GM12874 (cell line): ENCODE measurements at regions not wholly inside any gene's neighbourhood (a gene's known extent, or its start where the extent isn't known, plus 50 kb on each side); places are given as distances from the start of the nearest gene placed in this dataset.

Experiments used
- TF ChIP-seq, protein P1 (sequence below): IDR thresholded peaks from 2 replicates; pipeline ENCODE4 v1.5.1; 2011; ENCODE audit warnings: low read depth, mild to moderate bottlenecking, control low read depth, low read length, moderate library complexity; ENCODE audit not compliant: insufficient read depth

- TF ChIP-seq, protein P1, sequence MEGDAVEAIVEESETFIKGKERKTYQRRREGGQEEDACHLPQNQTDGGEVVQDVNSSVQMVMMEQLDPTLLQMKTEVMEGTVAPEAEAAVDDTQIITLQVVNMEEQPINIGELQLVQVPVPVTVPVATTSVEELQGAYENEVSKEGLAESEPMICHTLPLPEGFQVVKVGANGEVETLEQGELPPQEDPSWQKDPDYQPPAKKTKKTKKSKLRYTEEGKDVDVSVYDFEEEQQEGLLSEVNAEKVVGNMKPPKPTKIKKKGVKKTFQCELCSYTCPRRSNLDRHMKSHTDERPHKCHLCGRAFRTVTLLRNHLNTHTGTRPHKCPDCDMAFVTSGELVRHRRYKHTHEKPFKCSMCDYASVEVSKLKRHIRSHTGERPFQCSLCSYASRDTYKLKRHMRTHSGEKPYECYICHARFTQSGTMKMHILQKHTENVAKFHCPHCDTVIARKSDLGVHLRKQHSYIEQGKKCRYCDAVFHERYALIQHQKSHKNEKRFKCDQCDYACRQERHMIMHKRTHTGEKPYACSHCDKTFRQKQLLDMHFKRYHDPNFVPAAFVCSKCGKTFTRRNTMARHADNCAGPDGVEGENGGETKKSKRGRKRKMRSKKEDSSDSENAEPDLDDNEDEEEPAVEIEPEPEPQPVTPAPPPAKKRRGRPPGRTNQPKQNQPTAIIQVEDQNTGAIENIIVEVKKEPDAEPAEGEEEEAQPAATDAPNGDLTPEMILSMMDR: no peak
These were observed 585.4 kb downstream of the USP25 start for GRCh38 chr21:16315223-16315622.

- TF ChIP-seq, protein P1: no peak
These were observed 589.0 kb downstream of the USP25 start for GRCh38 chr21:16318651-16319300.

- TF ChIP-seq, protein P1: no peak
These were observed 590.3 kb downstream of the USP25 start for GRCh38 chr21:16320110-16320509.

DNA sequence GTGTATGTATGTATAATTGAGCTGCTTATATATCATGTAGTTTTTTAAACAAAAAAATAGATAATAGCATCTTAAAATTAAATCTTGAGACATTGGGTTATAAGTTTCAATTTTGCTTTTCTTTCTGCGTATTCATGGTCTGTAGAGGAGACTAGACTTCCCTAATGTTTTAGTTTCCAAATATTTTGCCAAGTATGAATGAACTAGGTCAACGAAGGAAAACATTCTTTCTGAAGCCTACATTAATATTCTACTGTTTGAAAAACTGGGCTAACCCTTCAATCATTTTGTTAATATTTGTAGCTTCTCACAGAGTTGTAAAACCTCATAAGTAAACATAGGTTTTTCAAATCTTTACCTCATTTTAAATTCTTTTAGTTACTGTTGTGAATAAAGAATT lies 592.7 kb downstream of the USP25 start:
- TF ChIP-seq, protein P1: no peak

- TF ChIP-seq, protein P1: no peak
These were observed 593.8 kb downstream of the USP25 start for GRCh38 chr21:16323596-16323995.

DNA sequence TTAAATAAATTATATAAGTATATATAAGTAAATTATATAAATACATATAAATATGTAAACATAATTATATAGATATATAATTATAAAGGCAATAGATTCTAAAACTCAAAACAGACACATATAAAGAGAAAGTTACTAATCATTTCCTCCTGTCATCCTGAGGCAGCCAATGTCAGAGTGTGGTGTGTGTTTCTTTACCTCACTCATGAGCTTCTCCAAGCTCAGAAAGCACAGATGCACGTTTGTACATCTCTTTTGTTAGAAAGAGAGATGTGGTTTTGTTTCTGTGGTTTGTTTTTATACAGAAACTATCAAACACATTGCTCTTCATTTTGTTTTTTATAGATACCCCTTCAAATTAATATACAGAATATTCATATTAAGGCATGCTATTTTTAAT lies 594.8 kb downstream of the USP25 start:
- TF ChIP-seq, protein P1: no peak

DNA sequence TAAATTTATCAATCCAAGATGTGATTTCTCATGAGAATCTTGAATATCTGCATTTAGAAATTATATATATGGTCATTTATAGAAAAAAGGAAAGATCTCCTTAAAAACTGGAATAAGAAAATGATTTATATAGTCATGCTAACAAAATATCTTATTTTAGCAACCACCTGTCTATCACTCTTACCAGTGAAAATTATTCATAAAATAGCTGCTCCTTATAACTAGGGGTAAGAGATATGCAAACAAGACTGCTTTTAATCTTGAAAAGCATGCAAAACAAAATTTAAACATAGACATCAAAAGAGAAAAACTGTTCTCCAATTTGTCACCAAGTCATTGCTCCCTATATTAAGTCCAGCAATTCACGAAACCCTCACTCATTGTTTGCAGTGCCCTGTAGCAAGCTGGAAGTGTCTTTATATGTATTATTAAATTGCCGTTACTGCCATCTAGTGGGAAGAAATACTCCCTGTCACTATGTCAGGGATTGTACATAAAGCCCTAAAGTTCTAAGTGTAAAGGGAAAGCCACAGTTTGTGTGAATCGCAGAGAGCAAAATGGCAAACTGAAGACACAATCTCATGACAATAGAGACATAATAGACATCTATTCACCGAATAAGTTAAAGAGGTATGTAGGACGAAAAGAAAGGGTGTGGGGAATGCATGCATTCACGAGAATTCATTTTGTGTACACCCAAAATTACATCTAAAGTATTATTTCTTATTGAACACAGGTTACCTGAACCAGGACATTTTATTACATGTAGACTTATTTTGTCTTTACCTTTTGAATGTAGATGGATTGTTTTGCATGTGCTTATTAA lies 600.5 kb downstream of the USP25 start:
- TF ChIP-seq, protein P1: peak; percentile 43; the same call in 1 of the 2 replicates
